HG03378 (cell line): ENCODE measurements at regions not wholly inside any gene's neighbourhood (a gene's known extent, or its start where the extent isn't known, plus 50 kb on each side); places are given as distances from the start of the nearest gene placed in this dataset.

Experiments used
- ATAC-seq: cut with Tn5 transposase; IDR thresholded peaks from one replicate; pipeline ENCODE4 v1.9.1; 2021; ENCODE audit warnings: mild to moderate bottlenecking, moderate library complexity; ENCODE audit not compliant: unreplicated experiment

DNA sequence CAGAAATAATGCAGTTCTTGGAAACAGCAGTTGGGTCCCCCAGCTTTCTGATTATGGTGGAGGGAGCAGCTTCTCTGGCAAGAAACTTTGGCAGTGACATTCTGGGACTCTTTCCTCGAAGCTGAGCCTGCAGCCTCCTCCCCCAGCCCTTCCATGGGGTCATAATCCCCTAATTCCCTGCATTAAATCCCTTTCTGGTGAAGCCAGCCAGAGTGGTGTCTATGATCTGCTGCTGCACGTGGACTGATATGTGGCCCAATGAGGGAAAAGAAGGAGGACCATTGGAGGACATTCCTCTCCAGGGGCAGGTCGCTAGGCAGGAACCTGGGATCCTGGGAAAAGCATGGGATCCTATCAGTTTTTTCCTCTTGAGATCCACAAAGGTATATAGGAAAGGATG is 470.5 kb downstream of the RPS24 start:
- no peak for ATAC-seq

DNA sequence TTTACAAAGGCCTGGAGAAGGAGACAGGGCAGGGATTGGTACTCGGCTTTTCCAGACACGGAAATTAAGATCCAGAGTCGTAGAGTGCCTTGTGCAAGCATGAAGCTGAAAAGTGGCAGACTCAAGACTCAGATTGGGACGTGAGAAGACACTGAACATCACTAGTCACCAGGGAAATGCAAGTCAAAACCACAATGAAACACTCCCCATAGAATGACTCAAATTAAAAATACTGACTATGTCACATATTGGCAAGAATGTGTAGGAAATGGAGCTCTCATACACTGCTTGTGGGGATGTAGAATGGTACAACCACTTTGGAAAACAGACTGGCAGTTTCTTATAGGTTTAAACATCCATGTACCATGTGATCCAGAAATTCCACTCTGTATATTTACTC is 472.0 kb downstream of the RPS24 start:
- no peak for ATAC-seq

DNA sequence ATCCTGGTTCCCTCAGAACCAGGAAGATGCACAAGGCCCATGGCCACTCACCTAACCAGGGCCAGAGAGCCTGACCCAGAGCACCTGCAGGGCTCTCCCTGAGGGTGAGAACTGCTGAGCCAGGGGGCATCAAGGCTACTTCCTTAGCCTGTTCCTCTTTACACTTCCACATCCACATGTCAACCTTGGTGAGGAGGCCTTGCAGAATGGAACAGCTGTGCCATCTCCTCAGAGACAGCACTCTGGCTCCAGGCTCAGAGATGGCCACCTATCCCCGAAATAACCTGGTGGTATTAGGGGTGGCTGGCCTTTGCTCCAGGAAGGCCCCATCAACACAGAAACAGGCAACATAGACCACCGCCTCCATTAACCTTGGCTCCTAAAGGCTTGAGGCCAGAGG is 473.0 kb downstream of the RPS24 start:
- no peak for ATAC-seq

DNA sequence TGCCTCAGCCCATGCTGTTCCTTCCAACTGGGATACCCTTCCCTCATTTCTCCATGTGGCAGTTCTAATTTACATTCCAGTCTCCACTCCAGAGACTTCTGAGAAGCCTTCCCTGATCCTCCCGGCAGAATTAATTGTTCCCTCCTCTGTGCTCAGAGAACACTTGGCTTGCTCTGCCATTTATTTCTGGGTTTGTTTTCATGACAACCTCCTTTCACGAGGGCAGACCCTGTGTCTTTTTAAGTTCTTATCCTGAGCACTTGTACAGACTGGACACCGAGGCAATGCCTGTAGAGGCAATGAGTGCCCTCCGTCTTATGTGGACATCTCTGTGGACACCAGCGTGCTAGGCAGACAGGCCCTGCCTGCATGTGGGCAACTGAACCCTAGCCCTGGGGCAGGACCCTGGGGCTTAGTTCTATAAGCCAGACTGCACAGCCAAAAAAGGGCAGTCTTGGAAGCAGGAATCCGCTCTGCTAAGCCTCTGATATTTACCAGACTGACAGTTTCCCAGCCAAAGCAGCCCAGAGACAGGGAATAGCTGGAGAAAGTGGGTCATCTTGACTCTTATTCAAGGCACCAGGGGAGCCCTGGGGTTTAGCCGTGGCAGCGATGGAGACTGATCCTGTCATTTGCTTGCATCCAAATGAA is 474.0 kb downstream of the RPS24 start:
- ATAC-seq: no peak

DNA sequence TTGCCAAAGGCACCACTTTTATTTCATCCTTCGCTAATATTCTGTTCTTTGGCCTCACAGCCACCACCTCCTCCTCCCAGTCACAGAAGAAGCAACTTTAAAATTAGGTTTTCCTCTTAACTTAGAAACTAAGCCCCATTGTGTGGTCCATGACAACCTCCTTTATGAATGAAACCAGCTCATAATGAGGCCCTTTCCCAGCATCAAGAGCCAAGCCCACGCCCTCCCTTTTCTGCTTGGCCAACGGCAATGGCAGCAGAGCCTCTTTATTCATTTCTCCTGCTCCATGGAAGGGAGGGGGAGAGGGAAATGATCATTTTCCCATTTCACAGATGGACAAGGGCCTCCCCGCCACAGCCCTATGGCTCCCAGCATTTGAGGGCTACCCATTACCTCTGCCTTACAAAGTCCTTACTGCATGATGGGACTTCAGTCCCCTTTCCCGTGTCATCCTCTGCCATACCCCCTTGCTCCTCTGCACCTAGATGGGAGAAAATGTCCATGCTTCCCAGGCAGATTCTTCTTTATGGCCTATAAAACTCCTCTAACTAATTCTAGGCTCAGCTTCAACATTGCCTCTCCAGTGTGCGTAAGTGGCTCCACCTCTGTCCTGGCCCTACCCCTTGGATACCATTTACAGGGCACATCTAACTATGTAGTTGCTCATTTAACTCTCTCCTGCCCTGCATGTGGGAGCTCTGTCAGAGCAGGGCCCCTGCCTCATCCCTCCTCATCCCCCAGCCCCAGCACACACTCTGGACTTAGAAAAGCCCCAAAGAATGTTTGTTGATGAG is 475.5 kb downstream of the RPS24 start:
- ATAC-seq: no peak

DNA sequence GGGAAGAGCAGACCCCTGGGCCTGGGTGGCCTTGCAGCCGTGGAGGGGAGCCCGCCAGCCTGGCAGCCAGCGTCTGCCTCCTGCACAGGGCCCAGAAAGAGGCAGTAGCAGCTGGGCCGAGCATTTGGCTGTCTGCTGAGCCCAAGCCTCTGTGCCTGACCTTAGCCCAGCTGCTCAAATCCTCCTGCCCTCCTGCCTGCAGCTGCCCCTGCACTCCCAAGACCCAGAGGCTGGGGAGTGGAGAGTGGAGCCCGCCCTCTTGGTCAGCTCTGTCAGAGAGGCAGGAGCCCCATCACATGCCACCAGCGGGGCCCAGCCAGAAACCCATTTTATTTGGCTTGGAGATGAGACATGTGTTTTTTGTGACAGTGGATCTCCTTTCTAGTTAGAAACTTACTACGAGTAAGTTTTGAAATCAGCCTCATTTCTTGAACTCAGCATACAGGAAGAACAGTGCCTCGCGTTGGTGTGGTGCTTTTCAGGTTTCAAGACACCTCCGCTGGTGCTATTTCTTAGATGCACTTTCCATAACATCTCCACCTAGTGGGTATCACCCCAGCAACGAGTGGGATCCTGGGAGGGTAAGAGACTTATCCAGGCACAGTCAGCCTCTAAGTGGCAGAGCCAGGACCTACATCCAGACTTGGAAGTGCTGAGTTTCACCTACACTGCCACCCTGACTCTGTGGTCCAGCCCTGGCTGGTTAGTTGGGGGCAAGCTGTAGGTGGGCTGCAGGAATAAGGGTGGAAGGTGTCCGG is 477.1 kb downstream of the RPS24 start:
- no peak for ATAC-seq

DNA sequence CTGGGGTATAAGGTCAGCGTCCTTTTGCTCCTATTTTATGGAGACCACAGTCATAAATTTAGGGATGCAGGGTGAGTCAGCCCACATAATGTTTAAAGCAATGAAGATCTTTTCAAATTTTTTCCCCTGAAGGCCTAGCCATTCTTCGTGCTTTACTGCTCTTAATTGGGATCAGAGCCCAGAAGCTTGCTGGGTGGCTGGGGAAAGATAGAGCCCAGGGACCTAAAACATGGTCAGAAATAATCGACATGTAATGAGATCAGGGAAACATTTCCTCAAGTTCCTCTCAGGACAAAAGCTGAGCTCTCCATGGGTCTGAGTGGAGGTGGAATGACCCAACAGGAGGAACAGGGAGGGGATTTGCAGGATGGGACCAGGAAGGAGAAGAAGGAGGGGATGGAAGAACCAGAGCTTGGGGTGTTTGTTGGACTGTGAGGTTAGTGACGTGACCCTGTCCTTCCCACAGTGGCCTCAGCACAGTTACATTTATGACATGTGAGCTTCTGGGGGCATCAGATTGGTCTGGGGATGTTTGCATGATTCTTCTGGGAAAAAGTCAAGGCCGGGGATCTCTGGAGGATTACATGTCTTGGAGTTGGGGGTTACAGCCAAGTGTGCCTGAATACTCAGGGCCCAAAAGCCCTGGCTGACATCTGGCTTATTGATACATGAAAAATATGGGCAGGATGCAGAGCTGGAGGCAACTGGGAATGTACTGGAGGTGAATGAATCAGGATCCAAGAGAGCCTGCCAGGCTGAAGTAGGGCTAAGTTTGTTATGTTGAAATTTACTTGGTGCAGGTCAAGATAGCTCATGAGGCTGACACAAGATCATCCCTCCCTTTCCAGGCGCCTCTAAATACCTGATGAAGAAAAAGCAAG is 477.9 kb downstream of the RPS24 start:
- ATAC-seq: no peak

DNA sequence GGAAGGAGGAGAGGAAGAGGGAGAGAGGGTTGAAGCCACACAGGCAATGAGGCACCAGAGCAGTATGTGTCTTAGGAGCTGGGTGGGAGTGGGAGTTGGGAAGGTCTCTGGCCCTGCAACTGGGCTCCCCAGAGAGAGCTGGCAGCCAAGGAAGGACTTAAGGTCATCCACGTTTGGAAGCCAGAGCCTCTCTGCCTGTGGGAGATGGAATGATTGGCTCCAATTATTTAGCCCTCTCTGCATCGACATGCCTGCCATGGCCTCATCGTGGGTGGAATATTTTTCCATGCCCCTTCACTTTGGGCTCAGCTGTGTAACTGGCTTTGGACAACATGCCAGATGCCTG is 478.5 kb downstream of the RPS24 start:
- no peak for ATAC-seq

DNA sequence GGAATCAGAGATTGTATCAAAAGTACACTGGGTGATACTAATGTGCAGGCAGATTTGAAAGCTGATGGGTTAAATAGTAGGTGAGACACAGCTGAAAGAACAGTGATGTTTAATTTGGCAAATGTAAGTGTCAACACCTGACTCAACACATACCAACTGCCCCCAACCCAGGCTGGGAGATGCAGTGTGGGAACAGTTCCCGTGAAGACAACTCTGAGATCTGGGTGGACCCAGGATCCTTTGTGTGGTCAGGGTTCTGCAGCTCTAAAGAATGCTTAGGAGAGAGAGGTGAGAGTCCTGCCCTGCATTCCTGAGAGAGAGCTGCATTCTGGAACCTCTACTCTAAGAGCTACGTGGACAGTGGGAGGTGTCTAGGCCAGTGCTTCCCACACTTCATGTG is 479.7 kb downstream of the RPS24 start:
- ATAC-seq: no peak

DNA sequence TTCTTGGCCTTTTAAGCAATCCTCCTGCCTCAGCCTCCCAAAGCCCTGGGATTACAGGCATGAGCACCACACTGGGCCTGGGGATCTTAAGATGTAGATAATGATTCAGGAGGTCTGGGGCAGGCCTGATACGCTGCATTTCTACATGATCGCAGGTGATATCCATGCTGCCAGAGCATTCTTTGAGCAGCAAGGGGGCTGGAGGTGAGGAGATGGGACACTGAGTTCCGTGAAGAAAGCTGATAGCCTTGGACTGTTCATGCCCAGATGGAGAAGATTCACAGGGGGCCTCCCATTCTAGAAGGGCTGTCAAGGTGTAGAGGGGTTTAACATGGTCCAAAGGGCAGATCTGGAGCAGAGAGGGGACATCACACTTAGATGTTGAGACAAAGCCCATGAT is 480.3 kb downstream of the RPS24 start:
- ATAC-seq: no peak

DNA sequence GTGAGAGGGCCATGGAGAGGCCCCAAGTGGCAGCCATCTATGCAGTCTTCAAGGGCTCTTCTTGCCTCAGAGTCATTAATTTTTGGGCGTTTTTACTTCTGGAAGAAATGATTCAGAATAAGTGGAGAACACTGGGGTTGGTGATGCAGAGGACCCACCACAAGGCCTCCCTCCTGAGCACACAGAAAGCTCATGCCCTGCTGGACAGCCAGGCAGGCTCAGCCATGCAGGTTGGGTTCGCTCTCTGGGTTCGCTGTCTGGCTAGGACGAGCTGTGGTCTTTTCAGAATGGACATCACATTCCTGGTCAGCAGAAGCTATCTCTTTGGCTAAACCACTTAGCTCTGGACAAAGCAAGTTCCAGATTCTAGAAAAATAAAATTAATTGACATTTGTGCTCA is 480.8 kb downstream of the RPS24 start:
- no peak for ATAC-seq

DNA sequence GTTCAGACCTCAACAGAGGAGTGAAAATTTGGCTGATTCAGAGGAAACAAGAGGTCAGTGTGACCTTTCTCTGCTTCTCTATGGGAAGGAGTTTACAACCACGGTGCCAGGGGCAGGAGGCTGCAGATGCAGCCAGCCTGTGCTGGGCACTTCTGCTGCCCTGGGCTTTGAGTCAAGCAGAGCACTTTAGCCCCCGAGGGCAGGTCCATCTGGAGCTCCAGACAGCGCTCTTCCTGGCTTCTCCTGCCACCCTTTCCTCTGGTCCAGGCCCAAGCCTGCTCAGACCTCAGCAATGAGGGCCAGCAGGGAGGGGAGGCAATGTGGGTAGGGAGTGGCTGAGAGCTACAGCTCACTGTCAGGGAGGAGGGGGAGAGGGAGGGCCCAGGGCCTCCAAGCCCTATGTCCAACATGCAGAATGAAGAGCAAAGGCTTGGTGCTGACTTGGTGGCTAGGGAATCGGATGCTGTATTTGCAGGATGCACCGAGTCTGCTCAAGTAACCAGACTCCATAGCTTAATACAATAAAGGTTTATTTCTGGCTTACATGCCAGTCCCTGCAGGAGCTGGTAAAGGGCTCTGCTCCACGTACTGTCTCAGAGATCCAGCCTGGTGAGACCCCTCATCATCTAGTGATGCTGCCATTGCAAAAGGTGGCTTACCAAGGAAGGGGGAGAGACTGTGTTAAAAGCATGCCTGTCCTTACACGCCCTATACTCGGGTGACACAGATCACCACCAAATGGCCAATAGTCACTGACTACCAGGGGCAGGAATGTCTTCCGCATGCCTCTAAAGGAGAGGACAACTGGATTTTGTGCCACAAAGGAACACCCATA is 481.6 kb downstream of the RPS24 start:
- ATAC-seq: no peak

DNA sequence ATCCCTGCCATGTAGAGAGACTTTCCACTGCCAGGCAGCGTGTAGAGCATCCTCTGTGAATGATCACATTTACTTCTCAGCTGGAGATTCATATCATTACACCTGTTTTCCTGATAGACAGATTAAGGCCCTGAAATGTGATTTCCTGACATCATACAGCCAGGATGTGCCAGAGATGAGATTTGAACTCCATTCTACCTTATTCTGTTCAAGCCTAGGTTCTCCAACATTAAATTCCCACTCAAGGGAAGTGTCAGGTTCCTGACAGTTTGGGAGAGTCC is 482.1 kb downstream of the RPS24 start:
- ATAC-seq: no peak

DNA sequence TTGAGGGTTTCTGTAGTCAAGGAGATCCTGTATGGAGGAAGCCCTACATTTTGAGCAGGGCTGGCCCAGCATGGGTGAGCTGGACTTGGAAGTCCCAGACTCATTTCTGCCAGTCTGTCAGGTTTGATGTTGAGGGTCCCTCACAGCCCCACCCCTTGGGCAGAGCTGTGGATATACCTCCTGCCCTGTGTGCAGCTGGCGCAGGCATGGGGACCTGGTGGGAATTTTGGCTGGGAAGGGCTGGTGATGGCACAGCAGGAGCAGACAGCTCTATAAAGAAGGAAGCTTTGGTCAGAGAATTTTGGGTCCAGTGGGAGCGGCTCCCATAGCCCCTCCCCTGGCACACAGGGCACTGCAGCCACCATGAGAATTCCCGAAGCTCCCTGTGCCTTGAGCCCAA is 482.6 kb downstream of the RPS24 start:
- no peak for ATAC-seq

DNA sequence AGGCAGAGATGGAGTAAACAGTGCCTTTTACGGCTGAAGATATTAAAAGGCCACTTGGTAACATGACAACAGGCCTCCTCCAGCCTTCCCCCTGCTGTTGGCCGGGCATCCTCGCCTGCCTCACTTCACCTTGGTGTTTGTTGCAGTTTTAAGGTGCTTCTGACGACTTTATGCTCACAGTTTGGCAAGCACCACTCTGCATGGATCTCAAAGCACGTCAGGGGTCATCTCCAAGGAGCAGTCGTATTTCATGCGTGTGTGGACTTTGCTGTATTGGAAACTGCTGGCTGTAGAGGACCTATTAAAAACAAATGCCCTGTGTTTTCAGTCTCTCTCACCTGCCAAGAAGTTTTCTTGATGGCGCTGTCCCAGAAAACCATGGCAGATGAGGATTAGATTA is 483.1 kb downstream of the RPS24 start:
- no peak for ATAC-seq

DNA sequence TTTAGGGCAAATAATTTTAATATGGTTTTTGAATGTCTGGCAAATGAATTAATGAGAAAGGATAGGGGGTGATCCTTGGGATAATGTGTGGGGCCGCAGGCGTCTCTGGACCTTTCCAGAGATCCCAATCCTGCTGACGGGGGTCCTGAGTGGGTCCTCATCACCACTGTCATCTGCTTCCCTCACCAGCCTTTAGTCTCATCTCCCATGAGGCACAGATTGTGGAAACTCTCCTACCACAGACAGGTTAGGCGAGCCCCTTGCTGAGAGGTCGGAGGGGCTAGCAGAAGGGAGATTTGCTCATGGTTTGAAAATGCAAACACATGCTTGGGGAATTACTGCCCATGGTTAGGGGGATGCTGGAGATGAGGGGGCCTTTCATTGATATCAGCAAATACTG is 484.6 kb downstream of the RPS24 start:
- no peak for ATAC-seq

DNA sequence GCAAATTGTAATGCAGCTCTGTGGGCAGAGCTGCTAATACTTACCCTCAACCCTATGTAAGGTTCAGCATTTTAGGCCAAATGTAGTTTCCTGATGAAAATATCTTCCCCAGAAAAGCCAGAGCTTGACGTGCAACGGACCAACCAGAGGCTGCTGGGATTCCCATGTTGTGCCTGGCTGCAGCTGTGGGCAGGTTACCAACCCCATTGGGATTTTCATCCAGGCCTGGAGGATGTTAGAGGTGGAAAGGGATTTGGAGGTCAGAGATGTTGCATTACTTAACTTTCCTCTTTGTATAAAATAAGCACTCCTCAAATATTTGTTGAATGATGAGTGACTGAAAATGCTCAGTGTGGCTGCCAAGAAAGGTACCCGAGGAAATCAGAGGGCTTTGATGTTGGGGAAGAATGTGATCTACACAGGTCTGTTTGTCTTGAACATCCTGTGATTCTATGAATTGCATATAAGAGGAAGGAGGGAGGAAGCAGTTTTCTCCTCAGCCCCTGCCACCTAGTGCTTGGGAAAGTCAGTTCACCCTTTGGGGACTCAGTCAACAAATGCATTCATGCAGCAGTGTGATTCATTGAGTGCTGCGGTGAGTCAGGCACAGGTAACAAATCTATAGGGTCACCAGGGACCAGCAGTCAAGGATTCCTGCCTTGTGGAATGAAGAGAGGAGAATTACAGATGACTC is 487.2 kb downstream of the RPS24 start:
- ATAC-seq: no peak

DNA sequence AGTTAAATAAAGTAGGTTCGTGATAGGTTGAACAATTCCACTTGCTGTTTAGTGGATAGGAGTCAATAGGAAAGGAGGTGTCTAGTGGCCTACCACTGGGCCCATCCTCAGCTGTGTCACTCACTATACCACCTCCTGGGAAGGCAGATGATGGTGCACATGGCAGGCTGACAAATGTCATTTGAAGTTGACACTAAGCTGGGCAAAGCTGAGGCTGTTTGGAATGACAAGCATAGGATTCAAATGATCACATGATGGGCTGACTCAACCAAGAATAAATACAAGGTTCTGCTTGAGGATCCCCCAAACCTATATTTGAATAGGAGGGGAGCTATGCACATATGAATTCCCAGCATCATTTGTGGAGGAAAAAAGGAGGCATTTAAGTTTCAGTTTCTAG is 489.8 kb downstream of the RPS24 start:
- no peak for ATAC-seq

DNA sequence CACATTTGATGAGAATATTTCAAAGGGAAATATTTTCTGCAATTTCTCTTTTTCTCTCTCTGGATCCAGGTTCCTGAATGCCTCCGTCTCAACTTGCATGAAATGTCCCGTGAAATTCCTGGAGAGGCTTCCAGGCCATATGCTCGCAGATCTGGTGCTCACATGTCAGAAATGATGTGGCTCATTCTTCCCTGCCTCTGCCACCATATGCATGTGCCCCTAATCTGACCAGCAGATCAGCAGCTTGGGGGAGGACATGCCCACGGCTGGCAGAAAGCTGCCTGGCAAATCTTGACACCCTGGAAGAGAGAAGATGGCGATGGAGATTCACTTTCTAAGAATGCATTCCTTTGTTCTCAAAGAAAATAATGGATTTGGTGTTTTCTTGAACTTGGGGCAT is 490.7 kb downstream of the RPS24 start:
- ATAC-seq: no peak

DNA sequence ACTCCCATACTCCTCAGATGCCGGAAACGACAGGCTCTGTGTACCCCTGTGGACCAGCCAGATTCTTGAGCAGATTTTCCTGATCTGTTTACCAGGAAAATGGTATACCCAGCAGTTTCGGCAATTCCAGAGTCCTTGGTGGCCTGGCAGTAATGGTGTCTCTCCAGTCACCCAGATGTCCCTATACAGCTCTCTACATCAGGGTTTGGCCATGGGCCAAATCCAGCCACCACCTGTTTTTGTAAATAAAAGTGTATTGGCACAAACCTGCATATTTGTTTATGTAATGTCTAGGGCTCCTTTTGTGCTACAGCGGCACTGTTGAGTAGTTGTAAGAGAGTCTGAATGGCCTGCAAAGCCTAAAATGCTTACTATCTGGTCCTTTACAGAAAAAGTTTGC is 491.3 kb downstream of the RPS24 start:
- ATAC-seq: no peak
